ENCODE measurements at regions not wholly inside any gene's neighbourhood (a gene's known extent, or its start where the extent isn't known, plus 50 kb on each side); places are given as distances from the start of the nearest gene placed in this dataset.
"Not testable (repeated sequence)": the region's sequence is repeated elsewhere in the genome, so short reads cannot be mapped to it uniquely, and the experiment has no call there.

- no peak for DNase-seq (ENCODE audit: low spot score)
- intact Hi-C loops (cut with DNase I), result no loop called here
- no peak overlapping the region for H3K27ac ChIP-seq
- no peaks in the 10 kb centered on the region for H3K9me3 ChIP-seq
- H3K4me1 ChIP-seq (replicated peaks), result no peaks in the 10 kb centered on the region
- H3K4me3 ChIP-seq, result no peak overlapping the region
- H3K36me3 ChIP-seq, result no peaks in the 10 kb centered on the region
- H3K27me3 ChIP-seq (replicated peaks; ENCODE audit: insufficient read depth), result no peaks in the 10 kb centered on the region
- WGBS, result 94% methylated on average over 1 of the region's 1 CpG
- TF ChIP-seq POLR2AphosphoS5 (IDR thresholded peaks at IDR 0.05) (no peak), POLR2A (IDR thresholded peaks at IDR 0.05) (no peak)
- TF ChIP-seq, protein P1, sequence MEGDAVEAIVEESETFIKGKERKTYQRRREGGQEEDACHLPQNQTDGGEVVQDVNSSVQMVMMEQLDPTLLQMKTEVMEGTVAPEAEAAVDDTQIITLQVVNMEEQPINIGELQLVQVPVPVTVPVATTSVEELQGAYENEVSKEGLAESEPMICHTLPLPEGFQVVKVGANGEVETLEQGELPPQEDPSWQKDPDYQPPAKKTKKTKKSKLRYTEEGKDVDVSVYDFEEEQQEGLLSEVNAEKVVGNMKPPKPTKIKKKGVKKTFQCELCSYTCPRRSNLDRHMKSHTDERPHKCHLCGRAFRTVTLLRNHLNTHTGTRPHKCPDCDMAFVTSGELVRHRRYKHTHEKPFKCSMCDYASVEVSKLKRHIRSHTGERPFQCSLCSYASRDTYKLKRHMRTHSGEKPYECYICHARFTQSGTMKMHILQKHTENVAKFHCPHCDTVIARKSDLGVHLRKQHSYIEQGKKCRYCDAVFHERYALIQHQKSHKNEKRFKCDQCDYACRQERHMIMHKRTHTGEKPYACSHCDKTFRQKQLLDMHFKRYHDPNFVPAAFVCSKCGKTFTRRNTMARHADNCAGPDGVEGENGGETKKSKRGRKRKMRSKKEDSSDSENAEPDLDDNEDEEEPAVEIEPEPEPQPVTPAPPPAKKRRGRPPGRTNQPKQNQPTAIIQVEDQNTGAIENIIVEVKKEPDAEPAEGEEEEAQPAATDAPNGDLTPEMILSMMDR (IDR thresholded peaks at IDR 0.05), result no peak
Observed at GRCh38 chr4:23422878-23423277, 467.0 kb downstream of the PPARGC1A start.

DNA sequence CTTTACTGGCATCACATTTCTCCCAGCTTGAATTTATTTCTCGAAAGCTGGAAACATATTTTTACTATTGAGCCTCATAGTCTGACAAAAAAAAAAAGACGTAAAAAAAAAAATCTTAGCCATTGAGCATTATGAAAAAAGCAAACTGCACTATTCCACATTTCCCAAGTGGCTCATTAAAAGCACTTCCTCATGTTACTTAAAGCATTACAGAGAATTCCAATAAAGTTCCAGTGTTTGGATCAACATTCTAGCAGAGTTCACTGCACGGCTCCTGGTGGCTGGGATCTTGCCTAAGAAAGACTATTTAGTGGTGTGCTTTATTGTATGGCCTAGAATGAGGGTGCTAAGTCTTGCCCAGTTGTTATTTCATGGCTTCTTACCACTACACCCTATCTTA is 476.2 kb downstream of the PPARGC1A start:
- no peaks in the 10 kb centered on the region for H3K4me1 ChIP-seq (replicated peaks)
- TF ChIP-seq, protein P1 (IDR thresholded peaks at IDR 0.05), result no peak
- TF ChIP-seq POLR2AphosphoS5 (IDR thresholded peaks at IDR 0.05) (no peak), POLR2A (IDR thresholded peaks at IDR 0.05) (no peak)
- H3K36me3 ChIP-seq, result no peaks in the 10 kb centered on the region
- no peak overlapping the region for H3K27ac ChIP-seq
- no peaks in the 10 kb centered on the region for H3K27me3 ChIP-seq (replicated peaks; ENCODE audit: insufficient read depth)
- 38% methylated on average over 3 of the region's 3 CpGs for WGBS
- H3K4me3 ChIP-seq, result no peak overlapping the region
- intact Hi-C loops (cut with DNase I), result no loop called here
- DNase-seq (ENCODE audit: low spot score), result no peak
- no peaks in the 10 kb centered on the region for H3K9me3 ChIP-seq

GRCh38 chr4:23412701-23413100 is 477.1 kb downstream of the PPARGC1A start:
- intact Hi-C loops (cut with DNase I), result no loop called here

DNA sequence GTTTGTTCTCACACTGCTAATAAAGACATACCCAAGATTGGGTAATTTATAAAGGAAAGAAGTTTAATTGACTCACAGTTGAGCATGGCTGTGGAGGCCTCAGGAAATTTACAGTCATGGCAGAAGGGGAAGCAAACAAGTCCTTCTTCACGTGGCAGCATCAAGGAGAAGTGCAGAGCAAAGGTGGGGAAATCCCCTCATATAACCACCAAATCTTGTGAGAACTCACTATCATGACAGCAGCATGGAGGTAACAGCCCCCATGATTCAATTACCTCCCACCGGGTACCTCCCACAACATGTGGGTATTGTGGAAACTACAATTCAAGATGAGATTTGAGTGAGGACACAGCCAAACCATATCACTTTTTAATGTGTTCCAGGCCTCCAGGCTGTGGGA is 480.9 kb downstream of the PPARGC1A start:
- H3K36me3 ChIP-seq; DNase-seq (ENCODE audit: low spot score); H3K27ac ChIP-seq; H3K4me3 ChIP-seq; intact Hi-C loops (cut with DNase I); H3K27me3 ChIP-seq (replicated peaks; ENCODE audit: insufficient read depth); H3K4me1 ChIP-seq (replicated peaks); H3K9me3 ChIP-seq: not testable (repeated sequence)
- WGBS, result 83% methylated on average over 2 of the region's 2 CpGs

More at GRCh38 chr4:23412701-23413100, 477.1 kb downstream of the PPARGC1A start:
- no peaks in the 10 kb centered on the region for H3K27me3 ChIP-seq (replicated peaks; ENCODE audit: insufficient read depth)
- whole genome bisulfite sequencing, result 50% methylated on average over 3 of the region's 3 CpGs
- no peaks in the 10 kb centered on the region for H3K4me1 ChIP-seq (replicated peaks)
- no peaks in the 10 kb centered on the region for H3K36me3 ChIP-seq
- TF ChIP-seq POLR2AphosphoS5 (IDR thresholded peaks at IDR 0.05) (no peak), POLR2A (IDR thresholded peaks at IDR 0.05) (no peak)
- TF ChIP-seq, protein P1 (IDR thresholded peaks at IDR 0.05), result no peak
- no peaks in the 10 kb centered on the region for H3K9me3 ChIP-seq
- H3K4me3 ChIP-seq, result no peak overlapping the region
- DNase-seq (ENCODE audit: low spot score), result no peak
- no peak overlapping the region for H3K27ac ChIP-seq

- Histone ChIP-seq H3K27ac (no peak overlapping the region), H3K36me3 (no peaks in the 10 kb centered on the region), H3K27me3 (replicated peaks; ENCODE audit: insufficient read depth) (no peaks in the 10 kb centered on the region), H3K4me1 (replicated peaks) (no peaks in the 10 kb centered on the region), H3K9me3 (no peaks in the 10 kb centered on the region), H3K4me3 (no peak overlapping the region)
- DNase-seq (ENCODE audit: low spot score), result no peak
- TF ChIP-seq, protein P1 (IDR thresholded peaks at IDR 0.05), result no peak
- no peak for TF ChIP-seq POLR2AphosphoS5 (IDR thresholded peaks at IDR 0.05)
- no peak for TF ChIP-seq POLR2A (IDR thresholded peaks at IDR 0.05)
- 40% methylated on average over 3 of the region's 3 CpGs for WGBS
- intact Hi-C loops (cut with DNase I), result no loop called here
Observed at GRCh38 chr4:23401572-23401971, 488.3 kb downstream of the PPARGC1A start.

Measured in prostate gland (tissue), 2 donors.